Astrocyte of the hippocampus (primary cell): ENCODE measurements at regions not wholly inside any gene's neighbourhood (a gene's known extent, or its start where the extent isn't known, plus 50 kb on each side); places are given as distances from the start of the nearest gene placed in this dataset.

ENCODE experiments used
- DNase-seq: peaks from one replicate; pipeline ENCODE4 v3.0.0; 2011; ENCODE audit warnings: low read depth, low spot score

DNA sequence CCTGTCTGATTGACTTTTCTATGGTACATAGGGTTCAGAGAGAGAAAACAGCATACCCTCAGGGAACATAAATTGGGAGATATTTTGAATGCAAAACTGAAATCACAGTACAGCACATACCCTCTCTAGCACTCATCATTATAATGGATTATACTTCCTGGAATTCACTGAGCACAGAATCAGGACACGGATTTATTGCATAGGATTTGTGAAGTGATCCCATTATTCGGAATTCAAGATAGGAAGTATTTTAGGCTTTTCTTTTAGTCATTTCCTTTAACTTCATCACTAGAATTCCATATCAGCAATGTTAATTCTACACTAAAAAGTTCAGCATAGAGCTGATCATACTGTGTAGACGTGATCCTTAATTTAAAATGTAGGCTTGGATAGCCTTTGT lies 407.0 kb downstream of the PID1 start:
- no peak for DNase-seq

DNA sequence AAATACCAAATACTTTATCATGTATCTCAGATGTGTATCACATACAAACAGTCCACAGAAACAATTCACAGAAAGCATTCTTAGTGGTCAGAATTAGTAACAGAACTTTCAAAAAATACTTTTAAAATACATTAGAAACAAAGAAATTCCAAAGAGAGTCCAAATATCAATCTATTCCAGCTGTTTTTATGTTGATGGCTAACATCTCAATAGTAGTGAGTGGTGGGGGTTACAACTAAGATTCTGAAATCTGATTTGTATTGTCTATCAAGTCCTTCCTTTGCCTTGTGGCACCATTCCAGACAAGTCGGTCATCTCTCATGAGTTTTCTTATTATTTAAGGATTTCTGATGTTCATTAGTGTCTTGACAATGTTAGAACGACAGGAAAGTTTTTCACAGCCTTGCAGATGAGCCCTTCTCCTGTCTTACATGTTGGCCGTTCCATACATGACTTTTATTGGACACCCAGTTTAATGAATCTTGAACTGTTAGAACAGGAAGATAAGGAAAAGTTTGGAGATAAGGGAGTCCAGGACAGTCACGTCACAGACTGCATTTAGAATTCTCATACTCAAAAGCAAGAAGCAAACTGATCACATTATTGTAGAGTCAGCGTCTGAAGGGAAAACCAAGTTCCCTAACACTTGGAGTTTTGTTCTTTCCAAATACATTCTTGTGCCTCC lies 410.3 kb downstream of the PID1 start:
- DNase-seq = no peak

DNA sequence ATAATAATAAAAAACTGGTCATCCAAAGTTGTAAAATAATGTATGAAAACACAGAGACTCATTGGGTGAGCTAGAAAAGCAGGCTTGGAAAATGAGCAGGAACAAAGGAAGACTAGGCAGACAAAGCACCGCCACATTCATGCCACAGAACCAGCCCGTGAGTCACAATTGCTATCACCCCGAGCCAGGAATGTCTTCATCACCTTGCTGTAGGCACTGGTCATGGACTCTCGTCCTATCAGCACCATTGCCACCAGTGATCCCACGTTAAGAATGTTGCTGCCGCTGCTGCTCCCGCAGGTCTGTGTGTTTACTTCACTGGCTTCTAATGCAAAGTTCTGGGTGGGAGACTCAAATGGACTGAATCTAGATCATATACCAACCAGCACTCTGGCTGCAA lies 417.9 kb downstream of the PID1 start:
- DNase-seq = no peak

DNA sequence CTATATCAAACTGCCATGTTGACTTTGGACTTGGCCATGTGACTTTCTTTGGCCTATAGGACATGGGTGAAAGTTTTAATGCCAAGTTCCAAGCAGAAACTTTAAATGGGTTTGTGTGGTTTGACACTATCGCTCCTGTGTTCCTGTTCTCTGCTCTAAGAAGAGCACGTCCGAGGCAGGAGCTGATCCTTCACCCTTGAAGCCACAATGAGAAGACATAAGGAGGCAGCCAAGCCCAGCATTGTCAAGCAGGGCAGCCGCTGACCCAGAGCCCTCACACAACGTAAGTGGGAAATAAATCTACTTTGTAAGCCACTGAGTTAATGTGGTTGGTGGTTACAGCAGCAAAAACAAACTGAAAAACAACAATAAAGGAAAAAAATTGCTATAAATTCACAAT lies 422.4 kb downstream of the PID1 start:
- no peak for DNase-seq

GRCh38 chr2:228847684-228848083 lies 423.4 kb downstream of the PID1 start:
- no peak for DNase-seq

DNA sequence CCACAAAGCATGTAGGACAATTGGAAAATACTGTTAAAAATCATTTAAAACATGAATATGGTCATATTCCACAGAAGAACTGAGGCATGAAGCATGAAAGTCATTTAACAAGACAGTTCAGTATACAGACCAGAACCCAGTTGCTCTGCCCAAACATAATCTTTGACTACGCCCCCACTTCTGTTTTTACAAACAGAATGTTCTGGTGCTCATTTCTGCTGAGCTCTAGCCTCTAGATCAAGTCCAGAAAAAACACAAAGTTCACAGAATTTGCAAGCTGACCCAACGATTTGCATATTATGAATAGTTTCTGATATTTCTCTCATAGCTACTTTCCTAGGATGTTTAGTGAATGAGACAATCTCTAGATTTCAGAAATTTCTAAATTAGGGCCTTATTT lies 424.9 kb downstream of the PID1 start:
- DNase-seq = no peak

DNA sequence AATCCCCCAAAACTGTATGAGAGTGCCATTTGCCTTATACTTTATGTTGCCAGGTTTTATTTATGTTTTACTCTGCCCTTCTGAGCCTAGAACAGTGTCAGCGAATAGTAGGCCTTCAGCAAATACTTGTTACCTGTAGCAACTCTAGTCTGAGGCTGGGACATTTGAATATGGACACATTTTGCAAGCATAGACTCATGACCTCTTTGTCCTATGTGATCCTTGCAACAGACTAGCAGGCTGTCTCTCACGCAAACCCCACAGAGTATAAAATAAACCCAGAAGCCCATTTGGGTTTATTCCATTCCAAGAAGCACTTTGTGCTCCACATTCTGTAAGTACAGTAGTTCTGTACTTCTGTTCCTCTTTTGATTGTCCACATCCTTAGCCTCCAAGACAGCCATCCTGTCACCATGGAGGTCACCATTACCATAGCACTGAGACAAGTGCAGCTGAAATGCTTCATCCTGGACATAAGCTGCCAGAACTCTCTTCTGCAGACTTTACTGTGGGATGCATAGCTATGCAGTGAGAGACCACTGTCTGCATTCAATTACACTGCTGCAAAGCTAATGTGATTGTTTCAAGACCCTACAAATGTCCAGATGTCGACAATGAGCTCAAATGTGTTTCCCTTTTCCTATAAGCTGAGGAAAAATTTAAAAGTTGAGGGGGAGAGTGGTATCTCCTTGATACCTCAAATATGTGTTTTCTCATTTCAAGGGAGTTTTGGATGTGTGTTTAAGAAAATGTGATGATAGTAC lies 425.7 kb downstream of the PID1 start:
- no peak for DNase-seq

- no peak for DNase-seq
Observed at GRCh38 chr2:228841877-228842276, 429.2 kb downstream of the PID1 start.

DNA sequence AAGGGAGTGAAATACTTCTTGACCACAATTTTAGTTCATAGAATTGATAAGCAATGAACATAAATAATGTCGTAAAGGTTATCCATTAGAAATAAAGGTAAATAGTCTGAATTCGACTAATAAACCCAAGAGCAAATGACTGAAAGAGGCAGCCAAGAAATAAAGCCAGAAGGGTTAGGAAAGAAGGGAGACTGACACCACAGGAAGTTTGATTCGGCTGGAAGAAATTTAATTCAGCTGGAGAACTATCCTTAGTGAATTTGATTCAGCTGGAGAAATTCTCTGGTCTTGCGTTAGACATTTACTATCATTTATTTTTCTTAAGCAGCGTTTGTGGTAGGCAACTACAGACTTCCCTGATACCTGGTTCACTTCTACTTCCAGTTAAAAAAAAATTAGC lies 429.6 kb downstream of the PID1 start:
- no peak for DNase-seq

DNA sequence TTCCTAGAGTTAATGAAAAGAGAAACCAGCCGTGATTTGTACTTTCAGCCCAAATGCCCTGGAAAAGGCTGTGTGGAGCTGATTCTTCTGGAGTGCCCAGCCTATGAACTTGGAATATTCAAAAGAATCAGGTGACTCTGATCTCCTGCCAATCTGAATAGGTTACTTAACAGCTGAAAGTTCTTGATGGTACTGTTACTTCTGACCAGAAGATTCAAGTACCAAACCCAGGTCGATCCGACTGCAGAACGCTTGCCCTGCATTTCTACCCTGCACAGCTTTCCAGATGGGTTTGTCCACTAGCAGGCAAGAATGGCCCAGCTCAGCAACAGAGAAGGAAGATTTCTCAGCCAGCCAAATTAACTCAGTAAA lies 430.4 kb downstream of the PID1 start:
- no peak for DNase-seq

GRCh38 chr2:228840113-228840742 lies 430.9 kb downstream of the PID1 start:
- DNase-seq = no peak

- DNase-seq = no peak
Observed at GRCh38 chr2:228839421-228839876, 431.6 kb downstream of the PID1 start.

DNA sequence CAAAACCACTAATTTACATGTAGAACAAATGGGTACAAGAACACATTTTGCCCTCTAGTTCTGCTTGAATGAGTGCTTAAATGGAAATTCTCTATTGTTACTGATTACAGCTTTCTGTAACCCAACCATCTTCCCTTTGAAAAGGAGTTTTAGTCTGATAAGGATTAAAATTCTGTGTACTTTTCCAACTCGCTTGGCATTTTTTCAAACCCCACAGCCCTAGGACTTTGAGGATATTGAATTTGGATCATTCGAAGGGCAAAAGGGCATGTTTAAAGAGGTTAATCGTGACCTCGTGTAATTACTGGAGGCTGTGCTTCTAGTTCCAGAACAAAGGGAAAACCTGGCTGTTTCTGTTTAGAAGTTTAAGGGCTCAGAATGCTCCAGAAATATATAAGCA lies 432.3 kb downstream of the PID1 start:
- no peak for DNase-seq

- DNase-seq = no peak
Observed at GRCh38 chr2:228828397-228828796, 442.7 kb downstream of the PID1 start.

DNA sequence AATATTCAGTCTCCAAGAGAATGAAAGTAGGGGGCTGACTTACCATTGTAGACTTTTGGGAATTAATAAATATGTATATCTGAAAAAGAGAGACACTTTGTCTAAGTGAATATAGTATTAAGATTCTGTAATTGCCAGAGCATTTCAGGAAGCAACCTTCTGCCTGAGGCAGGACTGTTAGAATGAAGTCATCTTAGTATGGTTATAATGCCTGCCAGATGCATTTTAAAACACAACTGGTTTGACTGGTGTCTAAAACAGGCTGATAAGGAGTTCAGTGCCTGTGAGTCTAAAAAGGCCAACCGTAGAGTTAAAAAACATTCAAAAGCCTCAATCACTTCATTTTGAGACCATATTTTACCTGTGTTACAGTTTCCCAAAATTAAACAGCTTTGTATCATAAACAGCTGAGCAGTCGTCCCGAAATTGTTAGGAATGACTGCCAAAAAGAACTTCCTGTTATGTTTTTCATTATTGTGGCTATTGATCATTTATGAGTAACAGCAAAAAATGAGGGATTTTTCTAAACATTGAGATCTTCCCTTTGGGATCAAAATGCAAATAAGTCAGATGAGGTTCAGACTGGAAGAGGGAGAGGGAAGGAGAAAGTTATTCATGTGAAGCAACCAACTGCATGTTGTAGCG lies 443.9 kb downstream of the PID1 start:
- DNase-seq = no peak

GRCh38 chr2:228819701-228820100 lies 451.4 kb downstream of the PID1 start:
- no peak for DNase-seq

- no peak for DNase-seq
Observed at GRCh38 chr2:228802181-228803071, 468.7 kb downstream of the PID1 start.

GRCh38 chr2:228801451-228801850 lies 469.6 kb downstream of the PID1 start:
- no peak for DNase-seq

DNA sequence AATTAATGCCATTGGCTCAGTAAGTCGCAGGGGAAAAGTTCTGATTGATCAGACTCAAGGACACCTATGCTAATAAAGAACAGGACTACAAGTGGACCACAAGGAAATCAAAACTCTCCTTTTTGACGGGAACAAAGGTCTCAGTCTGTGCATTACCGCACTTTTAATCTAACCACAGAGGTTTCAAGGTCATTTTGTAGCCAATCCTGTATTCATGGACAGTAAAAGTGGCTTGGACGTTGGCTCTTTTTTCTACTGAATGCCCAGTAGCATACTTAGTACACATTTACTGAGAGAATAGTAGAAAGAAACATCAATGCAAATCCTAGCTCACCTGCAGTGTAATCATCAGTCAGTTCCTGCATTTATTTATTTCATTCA lies 471.9 kb downstream of the PID1 start:
- DNase-seq = no peak

DNA sequence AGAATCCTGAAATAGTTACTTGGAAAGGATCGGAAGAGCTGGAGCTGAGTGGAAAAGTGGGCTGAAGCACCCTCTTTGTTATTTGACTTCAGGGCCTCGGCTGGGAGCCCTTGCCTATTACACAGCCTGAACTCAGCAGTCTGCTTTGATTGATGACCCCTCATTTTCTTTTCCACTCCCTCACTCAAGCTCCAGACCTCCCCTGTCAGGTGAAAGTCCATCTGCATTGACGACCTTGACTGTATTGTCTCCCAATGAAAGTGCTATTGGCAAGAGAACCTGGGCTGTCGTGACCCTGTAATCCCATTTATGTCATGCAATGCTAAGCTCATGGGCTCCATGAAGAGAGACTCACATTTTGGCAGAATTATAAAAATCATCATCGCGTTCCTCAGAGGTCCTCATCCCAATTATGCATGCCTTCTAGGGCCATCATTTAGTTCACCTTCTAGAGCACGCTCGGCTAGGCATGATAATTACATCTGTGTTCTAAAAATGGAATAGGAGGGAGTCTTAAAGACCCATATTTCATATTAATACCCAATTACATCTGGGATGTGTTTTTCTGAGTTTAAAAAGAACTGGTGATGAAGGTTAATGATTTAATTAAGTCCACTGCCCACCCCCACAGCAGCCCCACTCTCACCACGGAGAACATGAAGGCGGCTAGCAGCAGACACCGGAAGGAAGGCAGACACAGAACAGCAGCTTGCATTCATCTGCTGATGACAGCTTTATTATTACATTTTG lies 472.5 kb downstream of the PID1 start:
- no peak for DNase-seq

DNA sequence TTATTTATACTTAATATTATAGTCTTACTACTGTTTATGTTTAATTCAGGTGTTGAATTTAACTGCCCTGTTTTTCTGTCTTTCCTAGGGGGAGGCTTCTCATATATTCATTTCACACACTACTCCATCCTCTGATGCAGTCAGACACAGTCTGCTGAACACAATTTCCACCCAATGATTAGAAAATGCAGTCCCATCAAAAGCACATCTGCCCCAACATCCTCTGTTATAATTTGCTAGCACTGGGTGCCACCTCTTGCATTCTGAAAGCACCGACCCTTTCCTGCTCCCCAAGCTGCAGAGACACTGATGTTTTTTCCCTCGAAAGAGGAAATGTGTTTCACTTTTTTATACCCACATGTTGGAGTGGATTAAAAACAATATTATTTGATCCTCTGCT lies 474.7 kb downstream of the PID1 start:
- DNase-seq = no peak
